CD4-positive, alpha-beta memory T cell (primary cell): ENCODE measurements at regions not wholly inside any gene's neighbourhood (a gene's known extent, or its start where the extent isn't known, plus 50 kb on each side); places are given as distances from the start of the nearest gene placed in this dataset.
"Not testable (repeated sequence)": the region's sequence is repeated elsewhere in the genome, so short reads cannot be mapped to it uniquely, and the experiment has no call there.

ENCODE experiments used
- CTCF ChIA-PET: fragments of 350-600 bp; sonication (Branson Sonifier 250); formaldehyde crosslinking; loops from one replicate; lab custom pipeline; 2021; ENCODE audit warnings: inconsistent platforms; ENCODE audit not compliant: partially characterized antibody; lab: Charles Lee
- POLR2A ChIA-PET: fragments of 350-600 bp; sonication (Branson Sonifier 250); formaldehyde crosslinking; loops from one replicate; lab custom pipeline; 2021; ENCODE audit not compliant: partially characterized antibody; lab: Charles Lee
- DNase-seq, 5 donors: peaks; one replicate each; pipeline versions ENCODE4 v3.0.0 to v3.0.0-alpha.2; 2020 to 2022; ENCODE audit warnings: mixed read lengths in 1 of 5
- H3K27ac ChIP-seq: one replicate; pipeline ENCODE4 v1.7.0; 2013; ENCODE audit warnings: low read depth, low read length
- H3K27me3 ChIP-seq: 2 replicates; pipeline ENCODE4 v1.7.0; 2013; ENCODE audit warnings: mild to moderate bottlenecking, low read length, moderate library complexity; ENCODE audit not compliant: insufficient read depth
- H3K36me3 ChIP-seq: 2 replicates; pipeline ENCODE4 v1.7.0; 2013; ENCODE audit warnings: mild to moderate bottlenecking, low read length, moderate library complexity; ENCODE audit not compliant: insufficient read depth
- H3K4me1 ChIP-seq: 2 replicates; pipeline ENCODE4 v1.7.0; 2013; ENCODE audit warnings: mild to moderate bottlenecking, low read length, moderate library complexity; ENCODE audit not compliant: insufficient read depth
- H3K4me3 ChIP-seq, 2 donors: one replicate each; pipeline ENCODE4 v1.7.0; 2013; ENCODE audit warnings: low read length in 2 of 2, mild to moderate bottlenecking in 1 of 2
- H3K9me3 ChIP-seq, 2 donors: one replicate each; pipeline ENCODE4 v1.7.0; 2013; ENCODE audit warnings: low read length in 2 of 2, control low read depth in 1 of 2; ENCODE audit not compliant: control insufficient read depth in 1 of 2
- H3K27ac Mint-ChIP-seq, 7 donors: one replicate each; pipeline ENCODE4 v1.8.0; 2020 to 2021; ENCODE audit warnings: mixed read lengths in 7 of 7, mild to moderate bottlenecking in 6 of 7, inconsistent platforms in 3 of 7, moderate library complexity in 3 of 7
- H3K27me3 Mint-ChIP-seq, 2 donors: one replicate each; pipeline ENCODE4 v1.8.0; 2020 to 2021; ENCODE audit warnings: mixed read lengths in 2 of 2
- H3K36me3 Mint-ChIP-seq, 2 donors: one replicate each; pipeline ENCODE4 v1.8.0; 2020 to 2021; ENCODE audit warnings: mixed read lengths in 2 of 2, inconsistent platforms in 1 of 2, mild to moderate bottlenecking in 1 of 2
- H3K4me1 Mint-ChIP-seq, 4 donors: one replicate each; pipeline ENCODE4 v1.8.0; 2020 to 2021; ENCODE audit warnings: mixed read lengths in 4 of 4, mild to moderate bottlenecking in 1 of 4
- H3K4me3 Mint-ChIP-seq, 8 donors: one replicate each; pipeline ENCODE4 v1.8.0; 2020 to 2021; ENCODE audit warnings: mixed read lengths in 8 of 8, mild to moderate bottlenecking in 7 of 8, moderate library complexity in 6 of 8, inconsistent platforms in 3 of 8
- H3K9me3 Mint-ChIP-seq, 8 donors: one replicate each; pipeline ENCODE4 v1.8.0; 2020 to 2021; ENCODE audit warnings: mixed read lengths in 8 of 8, mild to moderate bottlenecking in 5 of 8, inconsistent platforms in 3 of 8, moderate library complexity in 1 of 8
- intact Hi-C: fragments of 100-400 bp; cut with micrococcal nuclease; formaldehyde crosslinking; loops from one replicate; pipeline ENCODE4 v1.15.1; 2023

- no peaks in the 10 kb centered on the region for H3K27me3 Mint-ChIP-seq
- Histone ChIP-seq H3K4me3 (no peak overlapping the region), H3K27me3 (no peaks in the 10 kb centered on the region), H3K27ac (no peak overlapping the region), H3K36me3 (no peaks in the 10 kb centered on the region), H3K4me1 (no peaks in the 10 kb centered on the region), H3K9me3 (no peaks in the 10 kb centered on the region)
- no peaks in the 10 kb centered on the region for H3K4me1 Mint-ChIP-seq
- POLR2A ChIA-PET, result no interaction called here
- no peak overlapping the region for H3K27ac Mint-ChIP-seq
- H3K36me3 Mint-ChIP-seq, result no peaks in the 10 kb centered on the region
- no peak for DNase-seq
- peaks cover 2 to 12% (median 4%) of the 10 kb centered on the region in 8 donors for H3K9me3 Mint-ChIP-seq
- no peak overlapping the region for H3K4me3 Mint-ChIP-seq
- intact Hi-C loops, result no loop called here
- CTCF ChIA-PET, result no interaction called here
Observed at GRCh38 chr5:13211064-13211463, 733.4 kb downstream of the DNAH5 start.

- intact Hi-C loops, result no loop called here
- H3K4me3 Mint-ChIP-seq, result no peak overlapping the region
- no peaks in the 10 kb centered on the region for H3K36me3 Mint-ChIP-seq
- POLR2A ChIA-PET, result no interaction called here
- no peaks in the 10 kb centered on the region for H3K36me3 ChIP-seq
- no peaks in the 10 kb centered on the region for H3K4me1 ChIP-seq
- H3K27ac Mint-ChIP-seq, result no peak overlapping the region
- no peaks in the 10 kb centered on the region for H3K27me3 ChIP-seq
- H3K9me3 ChIP-seq, result no peaks in the 10 kb centered on the region
- no peak overlapping the region for H3K27ac ChIP-seq
- CTCF ChIA-PET, result no interaction called here
- no peak for DNase-seq
- H3K4me1 Mint-ChIP-seq, result no peaks in the 10 kb centered on the region
- peaks cover 5 to 17% (median 9%) of the 10 kb centered on the region in 8 donors for H3K9me3 Mint-ChIP-seq
- no peaks in the 10 kb centered on the region for H3K27me3 Mint-ChIP-seq
- no peak overlapping the region for H3K4me3 ChIP-seq
Observed at GRCh38 chr5:13207112-13207511, 737.4 kb downstream of the DNAH5 start.

GRCh38 chr5:13201022-13201421 lies 743.5 kb downstream of the DNAH5 start:
- Mint-ChIP-seq H3K4me3 (no peak overlapping the region), H3K36me3 (no peaks in the 10 kb centered on the region), H3K27ac (no peak overlapping the region), H3K27me3 (no peaks in the 10 kb centered on the region), H3K9me3 (peaks cover 7 to 28% (median 14%) of the 10 kb centered on the region in 8 donors), H3K4me1 (no peaks in the 10 kb centered on the region)
- Histone ChIP-seq H3K9me3 (no peaks in the 10 kb centered on the region), H3K27me3 (no peaks in the 10 kb centered on the region), H3K36me3 (no peaks in the 10 kb centered on the region), H3K27ac (no peak overlapping the region), H3K4me1 (no peaks in the 10 kb centered on the region), H3K4me3 (no peak overlapping the region)
- intact Hi-C loops, result no loop called here
- CTCF ChIA-PET, result no interaction called here
- DNase-seq, result no peak
- POLR2A ChIA-PET, result no interaction called here

GRCh38 chr5:13198226-13198625 lies 746.3 kb downstream of the DNAH5 start:
- CTCF ChIA-PET, DNase-seq, POLR2A ChIA-PET, H3K27me3 Mint-ChIP-seq, H3K4me3 ChIP-seq, H3K4me1 Mint-ChIP-seq, H3K9me3 ChIP-seq, H3K36me3 Mint-ChIP-seq, H3K27ac ChIP-seq, H3K4me1 ChIP-seq, H3K4me3 Mint-ChIP-seq, H3K36me3 ChIP-seq, H3K27me3 ChIP-seq, H3K27ac Mint-ChIP-seq, intact Hi-C loops: not testable (repeated sequence)
- H3K9me3 Mint-ChIP-seq, result peaks cover 3 to 26% (median 13%) of the 10 kb centered on the region in 8 donors

GRCh38 chr5:13189532-13189931 lies 755.0 kb downstream of the DNAH5 start:
- Histone ChIP-seq H3K36me3 (no peaks in the 10 kb centered on the region), H3K27ac (no peak overlapping the region), H3K4me3 (no peak overlapping the region), H3K4me1 (no peaks in the 10 kb centered on the region), H3K9me3 (no peaks in the 10 kb centered on the region), H3K27me3 (no peaks in the 10 kb centered on the region)
- Mint-ChIP-seq H3K27me3 (no peaks in the 10 kb centered on the region), H3K4me3 (no peak overlapping the region), H3K9me3 (peaks cover 0 to 30% (median 9%) of the 10 kb centered on the region in 8 donors), H3K27ac (no peak overlapping the region), H3K4me1 (no peaks in the 10 kb centered on the region), H3K36me3 (no peaks in the 10 kb centered on the region)
- POLR2A ChIA-PET, result no interaction called here
- intact Hi-C loops, result no loop called here
- CTCF ChIA-PET, result no interaction called here
- no peak for DNase-seq

- ChIA-PET CTCF (no interaction called here), POLR2A (no interaction called here)
- H3K27ac Mint-ChIP-seq, result no peak overlapping the region
- no peak for DNase-seq
- intact Hi-C loops, result no loop called here
- Histone ChIP-seq H3K9me3 (no peaks in the 10 kb centered on the region), H3K27ac (no peak overlapping the region), H3K4me3 (no peak overlapping the region), H3K4me1 (no peaks in the 10 kb centered on the region), H3K27me3 (no peaks in the 10 kb centered on the region), H3K36me3 (no peaks in the 10 kb centered on the region)
- peaks cover 0 to 26% (median 8%) of the 10 kb centered on the region in 8 donors for H3K9me3 Mint-ChIP-seq
- H3K27me3 Mint-ChIP-seq, result no peaks in the 10 kb centered on the region
- no peaks in the 10 kb centered on the region for H3K36me3 Mint-ChIP-seq
- H3K4me1 Mint-ChIP-seq, result no peaks in the 10 kb centered on the region
- H3K4me3 Mint-ChIP-seq, result no peak overlapping the region
Observed at GRCh38 chr5:13188371-13188770, 756.1 kb downstream of the DNAH5 start.

- no peaks in the 10 kb centered on the region for H3K4me1 ChIP-seq
Observed at GRCh38 chr5:13187186-13187585, 757.3 kb downstream of the DNAH5 start.

GRCh38 chr5:13186177-13186576 lies 758.3 kb downstream of the DNAH5 start:
- Histone ChIP-seq H3K27ac (no peak overlapping the region), H3K4me1 (no peaks in the 10 kb centered on the region), H3K9me3 (no peaks in the 10 kb centered on the region), H3K4me3 (no peak overlapping the region), H3K27me3 (no peaks in the 10 kb centered on the region), H3K36me3 (no peaks in the 10 kb centered on the region)
- Mint-ChIP-seq H3K4me1 (no peaks in the 10 kb centered on the region), H3K27ac (no peak overlapping the region), H3K4me3 (no peak overlapping the region), H3K36me3 (no peaks in the 10 kb centered on the region), H3K27me3 (no peaks in the 10 kb centered on the region), H3K9me3 (peaks cover 0 to 24% (median 11%) of the 10 kb centered on the region in 8 donors)
- intact Hi-C loops, result no loop called here
- no peak for DNase-seq
- ChIA-PET POLR2A (interaction anchor here (0.6 kb wide), 1 partner anchor 243 kb away, joined by 3 read pairs; no protein-coding TSS in a partner anchor), CTCF (no interaction called here)

More at GRCh38 chr5:13187186-13187585, 757.3 kb downstream of the DNAH5 start:
- Histone ChIP-seq H3K9me3 (no peaks in the 10 kb centered on the region), H3K27me3 (no peaks in the 10 kb centered on the region), H3K36me3 (no peaks in the 10 kb centered on the region), H3K4me3 (no peak overlapping the region), H3K27ac (no peak overlapping the region)
- Mint-ChIP-seq H3K36me3 (no peaks in the 10 kb centered on the region), H3K4me3 (no peak overlapping the region), H3K27ac (no peak overlapping the region), H3K9me3 (peaks cover 0 to 25% (median 10%) of the 10 kb centered on the region in 8 donors), H3K4me1 (no peaks in the 10 kb centered on the region), H3K27me3 (no peaks in the 10 kb centered on the region)
- intact Hi-C loops, result no loop called here
- ChIA-PET CTCF (no interaction called here), POLR2A (no interaction called here)
- no peak for DNase-seq
